K562 (cell line): ENCODE measurements at regions not wholly inside any gene's neighbourhood (a gene's known extent, or its start where the extent isn't known, plus 50 kb on each side); places are given as distances from the start of the nearest gene placed in this dataset.

Experiments
- ATAC-seq: fragments of 200-7000 bp; cut with Tn5 transposase; 3 replicates; pipeline ENCODE4 v1.9.1; 2020; ENCODE audit warnings: moderate library complexity
- BruUV-seq: library from RNA; stranded (reverse); fragments of 400-500 nt; replicated peaks from 2 replicates; lab custom pipeline; 2021; lab: Mats Ljungman, UMichigan
- CTCF ChIA-PET: fragments of 300-600 bp; formaldehyde crosslinking; extraction: SDS; loops from one replicate; lab custom pipeline; 2021; ENCODE audit warnings: low intra/inter-chr PET ratio; lab: Yijun Ruan, JAX
- POLR2A ChIA-PET: fragments of 300-600, 350-650 bp; sonication (Branson Sonifier 250); formaldehyde crosslinking; extraction: SDS; loops from one replicate; lab custom pipeline; 2021; ENCODE audit warnings: antibody characterized with exemption, inconsistent platforms; lab: Yijun Ruan, JAX
- DNase-seq, 4 experiments: peaks; one replicate each; pipeline versions ENCODE4 v3.0.0 to v3.0.0-alpha.2; 2011 to 2018; ENCODE audit warnings: low spot score in 3 of 4, mixed read lengths in 3 of 4; ENCODE audit errors: extremely low read depth in 1 of 4
- FAIRE-seq: peaks from 2 replicates; lab custom pipeline; 2011; peaks lifted over from hg19 to GRCh38; lab: Jason Lieb, UNC
- H2AFZ ChIP-seq: 2 replicates; pipeline ENCODE4 v1.6.0; 2011; ENCODE audit warnings: low read depth, low read length, control low read depth, inconsistent platforms
- H3K27ac ChIP-seq: fragments of 200-600 bp; 3 replicates; pipeline ENCODE4 v1.8.0; 2011; ENCODE audit warnings: low read depth, mild to moderate bottlenecking, control low read depth, inconsistent platforms, low read length, moderate library complexity, mixed read lengths; ENCODE audit errors: extremely low read depth
- H3K27me3 ChIP-seq, 2 experiments: fragments of 300-600 bp in 1 of 2; 2 replicates in 1 of 2; 3 replicates in 1 of 2; pipeline versions ENCODE4 v1.6.0 to v1.8.0; 2011; ENCODE audit warnings: inconsistent platforms in 2 of 2, low read length in 2 of 2, mild to moderate bottlenecking in 1 of 2, mixed read lengths in 1 of 2, moderate library complexity in 1 of 2; ENCODE audit not compliant: control insufficient read depth in 2 of 2, insufficient read depth in 2 of 2
- H3K36me3 ChIP-seq: fragments of 300-600 bp; 3 replicates; pipeline ENCODE4 v1.8.0; 2011; ENCODE audit warnings: mild to moderate bottlenecking, low read length, inconsistent platforms; ENCODE audit not compliant: control insufficient read depth, insufficient read depth
- H3K4me1 ChIP-seq, 2 experiments: fragments of 200-600 bp in 1 of 2; replicated peaks in 1 of 2; 2 replicates in 1 of 2; 3 replicates in 1 of 2; pipeline versions ENCODE4 v1.5.1 to v1.8.0; 2011; ENCODE audit warnings: inconsistent platforms in 2 of 2, low read length in 2 of 2, mild to moderate bottlenecking in 1 of 2, mixed read lengths in 1 of 2, moderate library complexity in 1 of 2; ENCODE audit not compliant: control insufficient read depth in 2 of 2, insufficient read depth in 2 of 2
- H3K4me2 ChIP-seq: 2 replicates; pipeline ENCODE4 v1.6.1; 2011; ENCODE audit warnings: low read length, control low read depth, inconsistent platforms, mixed read lengths; ENCODE audit not compliant: insufficient read depth
- H3K4me3 ChIP-seq: fragments of 200-600 bp; sonication (generic), shearing (Covaris generic); 2 replicates; pipeline ENCODE4 v1.5.1; 2016; ENCODE audit warnings: control low read depth, inconsistent platforms
- H3K79me2 ChIP-seq: fragments of 200-600 bp; 3 replicates; pipeline ENCODE4 v1.8.0; 2011; ENCODE audit warnings: low read length, inconsistent platforms; ENCODE audit not compliant: control insufficient read depth, insufficient read depth
- H3K9ac ChIP-seq, 2 experiments: 2 replicates each; pipeline versions ENCODE4 v1.6.0 to v1.6.1; 2011; ENCODE audit warnings: low read depth in 2 of 2, low read length in 2 of 2, control low read depth in 1 of 2, inconsistent platforms in 1 of 2, mild to moderate bottlenecking in 1 of 2, mixed read lengths in 1 of 2; ENCODE audit not compliant: insufficient read depth in 1 of 2
- H3K9me1 ChIP-seq: one replicate; pipeline ENCODE4 v1.6.0; 2011; ENCODE audit warnings: inconsistent platforms, mild to moderate bottlenecking, low read length, moderate library complexity; ENCODE audit not compliant: control insufficient read depth, insufficient read depth
- H3K9me3 ChIP-seq: replicated peaks from 2 replicates; pipeline ENCODE4 v1.5.1; 2011; ENCODE audit warnings: low read depth, low read length, inconsistent platforms; ENCODE audit not compliant: control insufficient read depth, insufficient read depth
- H4K20me1 ChIP-seq: replicated peaks from 2 replicates; pipeline ENCODE4 v1.6.1; 2011; ENCODE audit warnings: low read length, inconsistent platforms, mixed read lengths; ENCODE audit not compliant: control insufficient read depth, insufficient read depth
- CGGBP1 ChIP-seq: fragments of 250-450 bp; sonication (Bioruptor Pico); IDR thresholded peaks from 2 replicates; pipeline ENCODE4 v1.9.0; 2021; ENCODE audit warnings: mild to moderate bottlenecking
- DIDO1 ChIP-seq: fragments of 450-650 bp; IDR thresholded peaks from 2 replicates; pipeline ENCODE4 v1.6.1; 2016; ENCODE audit warnings: low read depth, missing biosample characterization, missing genetic modification characterization
- DNMT1 ChIP-seq: fragments of 450-650 bp; IDR thresholded peaks from 2 replicates; pipeline ENCODE4 v1.6.1; 2016; ENCODE audit warnings: antibody characterized with exemption, mild to moderate bottlenecking
- FOS ChIP-seq: IDR thresholded peaks from 3 replicates; pipeline ENCODE4 v1.6.1; 2011; ENCODE audit not compliant: insufficient read length; ENCODE audit errors: extremely low read depth
- HMG20B ChIP-seq: fragments of 250-450 bp; sonication (Bioruptor Pico); IDR thresholded peaks from 2 replicates; pipeline ENCODE4 v1.5.0; 2021; ENCODE audit warnings: mild to moderate bottlenecking
- HNRNPK ChIP-seq: fragments of 200-400 bp; formaldehyde crosslinking; IDR thresholded peaks from one replicate; pipeline ENCODE4 v1.6.1; 2018; ENCODE audit warnings: mild to moderate bottlenecking, low read depth, low read length; ENCODE audit not compliant: poor library complexity, severe bottlenecking
- KLF10 ChIP-seq: fragments of 250-450 bp; sonication (Bioruptor Pico); IDR thresholded peaks from 2 replicates; pipeline ENCODE4 v1.6.1; 2021; ENCODE audit warnings: matching md5 sums
- NEUROD1 ChIP-seq: fragments of 150-350 bp; IDR thresholded peaks from 2 replicates; pipeline ENCODE4 v1.6.1; 2014; ENCODE audit warnings: borderline replicate concordance, low read length, low read depth; ENCODE audit not compliant: partially characterized antibody
- POLR3A ChIP-seq: IDR thresholded peaks from 2 replicates; pipeline ENCODE4 v1.6.1; 2011; ENCODE audit warnings: borderline replicate concordance, mild to moderate bottlenecking, moderate library complexity; ENCODE audit not compliant: insufficient read length, insufficient read depth; ENCODE audit errors: extremely low read depth
- SIX5 ChIP-seq, 2 experiments: IDR thresholded peaks; 2 replicates each; pipeline ENCODE4 v1.6.1; 2011; ENCODE audit warnings: low read length in 2 of 2, borderline replicate concordance in 1 of 2, low read depth in 1 of 2, mild to moderate bottlenecking in 1 of 2, moderate library complexity in 1 of 2; ENCODE audit not compliant: insufficient read depth in 1 of 2
- TARDBP ChIP-seq: fragments of 450-650 bp; IDR thresholded peaks from 2 replicates; pipeline ENCODE4 v1.6.1; 2016
- TCF7 ChIP-seq: sonication (generic); IDR thresholded peaks from 2 replicates; pipeline ENCODE4 v1.6.1; 2016; ENCODE audit warnings: antibody characterized with exemption, borderline replicate concordance
- USF1 ChIP-seq: sonication (generic); formaldehyde crosslinking; IDR thresholded peaks from 2 replicates; pipeline ENCODE4 v1.9.0; 2022; ENCODE audit warnings: mild to moderate bottlenecking, missing genetic modification reagents
- ZFPM2 ChIP-seq: fragments of 250-450 bp; sonication (Bioruptor Pico); IDR thresholded peaks from 2 replicates; pipeline ENCODE4 v1.5.1; 2022; ENCODE audit warnings: mild to moderate bottlenecking
- ZNF175 ChIP-seq: fragments of 200-800 bp; sonication (Bioruptor generic); IDR thresholded peaks from 2 replicates; pipeline ENCODE4 v1.6.1; 2016; ENCODE audit warnings: low read depth, mild to moderate bottlenecking, missing genetic modification characterization, missing compliant biosample characterization
- ZNF184 ChIP-seq: sonication (generic); formaldehyde crosslinking; IDR thresholded peaks from 2 replicates; pipeline ENCODE4 v1.5.0; 2020; ENCODE audit warnings: missing genetic modification reagents
- ZNF217 ChIP-seq: sonication (generic); formaldehyde crosslinking; IDR thresholded peaks from 2 replicates; pipeline ENCODE4 v1.8.0; 2022; ENCODE audit warnings: mild to moderate bottlenecking, missing genetic modification reagents
- ZNF785 ChIP-seq: fragments of 250-450 bp; sonication (Bioruptor Pico); IDR thresholded peaks from 2 replicates; pipeline ENCODE4 v1.4.0; 2020; ENCODE audit warnings: mild to moderate bottlenecking
- ZZZ3 ChIP-seq: fragments of 450-650 bp; IDR thresholded peaks from 2 replicates; pipeline ENCODE4 v1.6.1; 2016; ENCODE audit warnings: antibody characterized with exemption, mild to moderate bottlenecking, moderate library complexity
- WGBS: fragments of 100-300 bp; shearing (Covaris generic); methylation state at CpG from one replicate; pipeline ENCODE4 v1.1.6; 2016; ENCODE audit warnings: low coverage, mixed read lengths; ENCODE audit not compliant: insufficient coverage; ENCODE audit errors: missing lambda C conversion rate; 5-methylcytosine and 5-hydroxymethylcytosine counted together
- in situ Hi-C: fragments of 300-500 bp; cut with MboI; formaldehyde crosslinking; loops from 4 replicates; pipeline ENCODE4 v1.15.0; 2018; ENCODE audit warnings: inconsistent platforms, mixed read lengths
- intact Hi-C: fragments of 100-400 bp; cut with micrococcal nuclease; formaldehyde crosslinking; loops from 2 replicates; pipeline ENCODE4 v1.14.2; 2022
- TF ChIP-seq, protein P1 (sequence below): sonication (generic); formaldehyde crosslinking; IDR thresholded peaks from 2 replicates; pipeline ENCODE4 v1.8.0; 2022; ENCODE audit warnings: missing genetic modification reagents, mild to moderate bottlenecking, moderate library complexity, borderline replicate concordance

DNA sequence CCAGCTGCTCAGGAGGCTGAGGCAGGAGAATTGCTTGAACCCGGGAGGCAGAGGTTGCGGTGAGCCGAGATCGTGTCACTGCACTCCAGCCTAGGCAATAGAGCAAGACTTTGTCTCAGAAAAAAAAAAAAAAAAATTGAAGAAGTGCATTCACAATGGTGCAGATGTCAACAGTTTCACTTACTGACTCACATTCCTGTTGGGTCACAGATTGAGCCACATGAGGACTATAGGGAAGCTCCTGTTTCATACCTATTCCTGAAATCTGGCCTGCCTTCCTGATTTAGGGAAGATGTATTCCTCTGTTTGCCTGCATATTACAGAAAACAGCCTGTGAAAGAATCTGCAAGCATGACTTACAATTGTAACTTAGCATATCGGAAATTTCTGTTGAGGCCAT lies 78.2 kb downstream of the AKR1C4 start:
- Histone ChIP-seq H4K20me1 (no peaks in the 10 kb centered on the region), H3K36me3 (no peaks in the 10 kb centered on the region), H3K9ac (no peak overlapping the region), H3K79me2 (no peaks in the 10 kb centered on the region), H3K4me3 (no peak overlapping the region), H3K9me1 (no peaks in the 10 kb centered on the region), H3K27ac (no peak overlapping the region), H2AFZ (no peak overlapping the region), H3K4me2 (no peak overlapping the region), H3K27me3 (no peaks in the 10 kb centered on the region), H3K4me1 (no peaks in the 10 kb centered on the region), H3K9me3 (0 out of 2 replicates have a peak, but pooled peaks cover 2% of the 10 kb centered on the region)
- ChIA-PET CTCF (no interaction called here), POLR2A (no interaction called here)
- no TSS peak for BruUV-seq
- TF ChIP-seq, protein P1, sequence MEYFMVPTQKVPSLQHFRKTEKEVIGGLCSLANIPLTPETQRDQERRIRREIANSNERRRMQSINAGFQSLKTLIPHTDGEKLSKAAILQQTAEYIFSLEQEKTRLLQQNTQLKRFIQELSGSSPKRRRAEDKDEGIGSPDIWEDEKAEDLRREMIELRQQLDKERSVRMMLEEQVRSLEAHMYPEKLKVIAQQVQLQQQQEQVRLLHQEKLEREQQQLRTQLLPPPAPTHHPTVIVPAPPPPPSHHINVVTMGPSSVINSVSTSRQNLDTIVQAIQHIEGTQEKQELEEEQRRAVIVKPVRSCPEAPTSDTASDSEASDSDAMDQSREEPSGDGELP (CRISPR knock-in tag), result no peak
- TF ChIP-seq TARDBP (no peak), HMG20B (CRISPR knock-in tag) (no peak), SIX5 (IDR thresholded peaks at IDR 0.05; ENCODE audit: borderline replicate concordance in 1 of 2, insufficient read depth in 1 of 2, low read depth in 1 of 2, low read length in 2 of 2) (no peak), ZNF184 (CRISPR knock-in tag) (no peak), ZNF217 (CRISPR knock-in tag) (no peak), ZZZ3 (no peak), FOS (no peak), CGGBP1 (CRISPR knock-in tag) (no peak), ZFPM2 (no peak), DIDO1 (no peak), TCF7 (no peak), KLF10 (CRISPR knock-in tag) (no peak), USF1 (CRISPR knock-in tag) (no peak), ZNF785 (no peak), ZNF175 (CRISPR knock-in tag) (no peak), HNRNPK (no peak), NEUROD1 (no peak), POLR3A (no peak), DNMT1 (no peak)
- DNase-seq, result no peak
- WGBS, result 43% methylated on average over 2 of the region's 5 CpGs
- intact Hi-C loops, result no loop called here
- in situ Hi-C loops, result no loop called here
- no peak for ATAC-seq
- FAIRE-seq, result no peak
